Ishikawa (cell line): ENCODE measurements at regions not wholly inside any gene's neighbourhood (a gene's known extent, or its start where the extent isn't known, plus 50 kb on each side); places are given as distances from the start of the nearest gene placed in this dataset.

Experiments used
- CEBPB ChIP-seq: IDR thresholded peaks from 2 replicates; pipeline ENCODE4 v1.6.1; 2012
- MAX ChIP-seq: IDR thresholded peaks from 2 replicates; pipeline ENCODE4 v1.6.1; 2012
- RAD21 ChIP-seq: IDR thresholded peaks from 2 replicates; pipeline ENCODE4 v1.6.1; 2012; ENCODE audit warnings: low read depth
- REST ChIP-seq: IDR thresholded peaks from 2 replicates; pipeline ENCODE4 v1.6.1; 2012; ENCODE audit warnings: low read depth, mild to moderate bottlenecking
- USF1 ChIP-seq: IDR thresholded peaks from 2 replicates; pipeline ENCODE4 v1.6.1; 2012
- ZBTB7A ChIP-seq: IDR thresholded peaks from 2 replicates; pipeline ENCODE4 v1.6.1; 2012; ENCODE audit warnings: low read depth

- TF ChIP-seq REST (no peak), CEBPB (no peak), USF1 (no peak), MAX (no peak), ZBTB7A (no peak), RAD21 (no peak)
Observed at GRCh38 chr2:154603682-154604081, 94.8 kb upstream of the KCNJ3 start.
